SH-SY5Y (cell line): ENCODE measurements at regions not wholly inside any gene's neighbourhood (a gene's known extent, or its start where the extent isn't known, plus 50 kb on each side); places are given as distances from the start of the nearest gene placed in this dataset.

Source experiments
- GATA2 ChIP-seq: IDR thresholded peaks from 2 replicates; pipeline ENCODE4 v1.6.1; 2011; ENCODE audit warnings: mild to moderate bottlenecking, low read depth, low read length
- GATA3 ChIP-seq: IDR thresholded peaks from 2 replicates; pipeline ENCODE4 v1.6.1; 2011; ENCODE audit warnings: low read depth, mild to moderate bottlenecking, low read length, moderate library complexity

- no peak for TF ChIP-seq GATA2
- no peak for TF ChIP-seq GATA3
Observed at GRCh38 chr7:24115661-24116060, 168.3 kb upstream of the NPY start.
